OCI-LY7 (cell line): ENCODE measurements at regions not wholly inside any gene's neighbourhood (a gene's known extent, or its start where the extent isn't known, plus 50 kb on each side); places are given as distances from the start of the nearest gene placed in this dataset.

ENCODE experiments used
- BruUV-seq: library from RNA; stranded (reverse); fragments of 400-500 nt; replicated peaks from 2 replicates; lab custom pipeline; 2021; lab: Mats Ljungman, UMichigan
- CTCF ChIA-PET: fragments of 300-600 bp; sonication (Branson Sonifier 250); formaldehyde crosslinking; loops from one replicate; lab custom pipeline; 2022; ENCODE audit warnings: antibody characterized with exemption; ENCODE audit not compliant: unreplicated experiment; lab: Charles Lee
- POLR2A ChIA-PET: fragments of 300-600 bp; sonication (Branson Sonifier 250); formaldehyde crosslinking; loops from one replicate; lab custom pipeline; 2022; ENCODE audit warnings: antibody characterized with exemption; lab: Charles Lee
- DNase-seq: peaks from one replicate; pipeline ENCODE4 v3.0.0-alpha.2; 2015; ENCODE audit warnings: low spot score
- H2AFZ ChIP-seq: fragments of 200-600 bp; sonication (generic), shearing (Covaris generic); 2 replicates; pipeline ENCODE4 v1.6.1; 2014; ENCODE audit warnings: mild to moderate bottlenecking, antibody characterized with exemption, low read length, moderate library complexity
- H3K27ac ChIP-seq: fragments of 200-600 bp; sonication (generic); 2 replicates; pipeline ENCODE4 v1.5.1; 2014; ENCODE audit warnings: mixed run types, low read depth, mild to moderate bottlenecking, moderate library complexity, low read length, inconsistent platforms; ENCODE audit not compliant: poor library complexity, severe bottlenecking
- H3K36me3 ChIP-seq: fragments of 200-600 bp; sonication (generic); 2 replicates; pipeline ENCODE4 v1.6.1; 2014; ENCODE audit warnings: mild to moderate bottlenecking, antibody characterized with exemption, low read length, moderate library complexity, mixed read lengths; ENCODE audit not compliant: insufficient read depth
- H3K4me1 ChIP-seq: fragments of 200-600 bp; sonication (generic); 2 replicates; pipeline ENCODE4 v1.5.1; 2014; ENCODE audit warnings: mild to moderate bottlenecking, low read length; ENCODE audit not compliant: insufficient read depth, poor library complexity, severe bottlenecking
- H3K4me2 ChIP-seq: fragments of 200-600 bp; sonication (generic); 2 replicates; pipeline ENCODE4 v1.6.1; 2014; ENCODE audit warnings: mild to moderate bottlenecking, low read length
- H3K4me3 ChIP-seq: fragments of 200-600 bp; sonication (generic); 2 replicates; pipeline ENCODE4 v1.5.1; 2014; ENCODE audit warnings: mild to moderate bottlenecking, low read depth, low read length; ENCODE audit not compliant: poor library complexity, severe bottlenecking
- H3K79me2 ChIP-seq: fragments of 200-600 bp; sonication (generic); 2 replicates; pipeline ENCODE4 v1.6.1; 2016; ENCODE audit warnings: low read depth, mild to moderate bottlenecking, low read length, moderate library complexity, mixed read lengths; ENCODE audit not compliant: insufficient read depth
- H3K9me2 ChIP-seq: fragments of 200-600 bp; sonication (generic); 2 replicates; pipeline ENCODE4 v1.6.1; 2016; ENCODE audit warnings: mild to moderate bottlenecking, low read length, mixed read lengths; ENCODE audit not compliant: insufficient read depth
- H3K9me3 ChIP-seq: fragments of 200-600 bp; sonication (generic); 2 replicates; pipeline ENCODE4 v1.6.1; 2014; ENCODE audit warnings: mild to moderate bottlenecking, mixed run types, low read length, mixed read lengths
- H4K20me1 ChIP-seq: fragments of 200-600 bp; sonication (generic); 2 replicates; pipeline ENCODE4 v1.6.1; 2014; ENCODE audit warnings: mild to moderate bottlenecking, antibody characterized with exemption, low read length, moderate library complexity, mixed read lengths; ENCODE audit not compliant: insufficient read depth
- CTCF ChIP-seq: fragments of 200-600 bp; sonication (generic); conservative IDR thresholded peaks from 2 replicates; pipeline ENCODE4 v1.5.1; 2014; ENCODE audit warnings: mild to moderate bottlenecking, antibody characterized with exemption, low read length, moderate library complexity, mixed read lengths
- EZH2phosphoT487 ChIP-seq: fragments of 200-600 bp; sonication (generic); IDR thresholded peaks from 2 replicates; pipeline ENCODE4 v1.6.1; 2018; ENCODE audit warnings: low read depth, borderline replicate concordance, mild to moderate bottlenecking, mixed run types, antibody characterized with exemption, low read length, moderate library complexity, mixed read lengths
- intact Hi-C: fragments of 100-400 bp; cut with micrococcal nuclease; formaldehyde crosslinking; loops from one replicate; pipeline ENCODE4 v1.10.0; 2022; ENCODE audit not compliant: unreplicated experiment

- Histone ChIP-seq H3K9me3 (no peaks in the 10 kb centered on the region), H3K9me2 (no peaks in the 10 kb centered on the region; the same call in 1 of the 2 replicates), H3K4me2 (no peak overlapping the region), H3K4me3 (no peak overlapping the region), H3K4me1 (no peaks in the 10 kb centered on the region), H3K27ac (no peak overlapping the region), H3K79me2 (no peaks in the 10 kb centered on the region), H3K36me3 (no peaks in the 10 kb centered on the region), H4K20me1 (no peaks in the 10 kb centered on the region), H2AFZ (no peak overlapping the region)
- intact Hi-C loops, result no loop called here
- POLR2A ChIA-PET, result no interaction called here
- no peak for TF ChIP-seq CTCF
- no peak for TF ChIP-seq EZH2phosphoT487
- BruUV-seq, result no TSS peak
- no peak for DNase-seq
- CTCF ChIA-PET, result no interaction called here
These were observed 966.3 kb downstream of the JRKL start for GRCh38 chr11:97356144-97356543.

DNA sequence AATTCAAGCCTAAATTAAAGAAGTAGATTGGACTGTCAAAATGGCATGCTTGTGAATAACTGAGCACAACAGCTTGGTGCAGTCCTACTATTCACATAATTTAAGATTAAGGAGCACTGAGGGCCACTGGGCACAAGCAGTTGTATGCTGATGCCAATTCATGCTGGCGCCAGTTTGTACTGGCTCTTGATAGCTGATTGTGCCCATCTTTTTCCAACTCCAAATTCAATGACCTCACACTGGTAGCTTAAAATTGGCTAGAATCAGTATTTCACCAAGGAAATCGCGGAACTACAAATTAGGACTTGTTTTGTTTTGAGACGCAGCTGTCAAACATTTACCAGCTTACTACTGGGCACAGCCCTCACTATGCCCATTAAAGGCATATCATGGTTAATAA, 969.2 kb downstream of the JRKL start:
- Histone ChIP-seq H3K4me3 (no peak overlapping the region), H3K79me2 (no peaks in the 10 kb centered on the region), H3K9me3 (no peaks in the 10 kb centered on the region), H4K20me1 (no peaks in the 10 kb centered on the region), H3K9me2 (no peaks in the 10 kb centered on the region; the same call in 1 of the 2 replicates), H2AFZ (no peak overlapping the region), H3K27ac (no peak overlapping the region), H3K36me3 (no peaks in the 10 kb centered on the region), H3K4me2 (no peak overlapping the region), H3K4me1 (no peaks in the 10 kb centered on the region)
- no TSS peak for BruUV-seq
- intact Hi-C loops, result no loop called here
- TF ChIP-seq EZH2phosphoT487, result no peak
- TF ChIP-seq CTCF, result no peak
- ChIA-PET CTCF (no interaction called here), POLR2A (no interaction called here)
- DNase-seq, result no peak

GRCh38 chr11:97361812-97362378, 972.1 kb downstream of the JRKL start:
- TF ChIP-seq EZH2phosphoT487, result no peak
- TF ChIP-seq CTCF, result no peak
- H3K4me2 ChIP-seq, result no peak overlapping the region
- H3K27ac ChIP-seq, result no peak overlapping the region
- H3K9me3 ChIP-seq, result no peaks in the 10 kb centered on the region
- no peak overlapping the region for H2AFZ ChIP-seq
- ChIA-PET POLR2A (interaction anchor here (0.7 kb wide), 1 partner anchor 9 kb away, joined by 3 read pairs; no protein-coding TSS in a partner anchor), CTCF (interaction anchor here (0.5 kb wide), 1 partner anchor 949 kb away, joined by 3 read pairs; no protein-coding TSS in a partner anchor)
- H4K20me1 ChIP-seq, result no peaks in the 10 kb centered on the region
- H3K4me1 ChIP-seq, result no peaks in the 10 kb centered on the region
- BruUV-seq, result no TSS peak
- H3K4me3 ChIP-seq, result no peak overlapping the region
- H3K79me2 ChIP-seq, result no peaks in the 10 kb centered on the region
- no peaks in the 10 kb centered on the region; the same call in 1 of the 2 replicates for H3K9me2 ChIP-seq
- H3K36me3 ChIP-seq, result no peaks in the 10 kb centered on the region
- no peak for DNase-seq
- intact Hi-C loops, result no loop called here
